MM.1S (cell line): ENCODE measurements at regions not wholly inside any gene's neighbourhood (a gene's known extent, or its start where the extent isn't known, plus 50 kb on each side); places are given as distances from the start of the nearest gene placed in this dataset.

Experiments used
- DNase-seq: peaks from one replicate; pipeline ENCODE4 v3.0.0-alpha.2; 2015
- H2AFZ ChIP-seq: fragments of 300-600 bp; sonication (generic); 2 replicates; pipeline ENCODE4 v1.6.0; 2016; ENCODE audit warnings: antibody characterized with exemption, low read length
- H3F3A ChIP-seq: fragments of 300-600 bp; sonication (generic); 2 replicates; pipeline ENCODE4 v1.6.1; 2016; ENCODE audit warnings: mild to moderate bottlenecking, antibody characterized with exemption, low read length, moderate library complexity, mixed read lengths; ENCODE audit not compliant: insufficient read depth
- H3K27ac ChIP-seq: fragments of 300-600 bp; sonication (generic); 2 replicates; pipeline ENCODE4 v1.5.1; 2016; ENCODE audit warnings: mild to moderate bottlenecking, low read length
- H3K27me3 ChIP-seq: fragments of 300-600 bp; sonication (generic); replicated peaks from 2 replicates; pipeline ENCODE4 v1.6.0; 2016; ENCODE audit warnings: low read length; ENCODE audit not compliant: insufficient read depth
- H3K36me3 ChIP-seq: fragments of 300-600 bp; sonication (generic); replicated peaks from 2 replicates; pipeline ENCODE4 v1.6.1; 2016; ENCODE audit warnings: mild to moderate bottlenecking, low read length, mixed read lengths; ENCODE audit not compliant: insufficient read depth
- H3K4me1 ChIP-seq: fragments of 300-600 bp; sonication (generic); 2 replicates; pipeline ENCODE4 v1.6.1; 2016; ENCODE audit warnings: low read length, mixed read lengths
- H3K4me2 ChIP-seq: fragments of 300-600 bp; sonication (generic); 2 replicates; pipeline ENCODE4 v1.6.0; 2016; ENCODE audit warnings: low read depth, low read length
- H3K4me3 ChIP-seq: fragments of 300-600 bp; sonication (generic); 2 replicates; pipeline ENCODE4 v1.5.1; 2016; ENCODE audit warnings: low read length, mixed read lengths
- H3K79me2 ChIP-seq: fragments of 300-600 bp; sonication (generic); 2 replicates; pipeline ENCODE4 v1.6.1; 2016; ENCODE audit warnings: mixed run types, low read length, mixed read lengths
- H3K9ac ChIP-seq: fragments of 300-600 bp; sonication (generic); 2 replicates; pipeline ENCODE4 v1.6.1; 2016; ENCODE audit warnings: low read length, mixed read lengths
- H3K9me2 ChIP-seq: fragments of 300-600 bp; sonication (generic); replicated peaks from 2 replicates; pipeline ENCODE4 v1.6.1; 2016; ENCODE audit warnings: mild to moderate bottlenecking, low read length, mixed read lengths; ENCODE audit not compliant: insufficient read depth
- H3K9me3 ChIP-seq: fragments of 300-600 bp; sonication (generic); replicated peaks from 2 replicates; pipeline ENCODE4 v1.6.1; 2016; ENCODE audit warnings: mild to moderate bottlenecking, low read length, mixed read lengths; ENCODE audit not compliant: insufficient read depth
- H4K20me1 ChIP-seq: fragments of 300-600 bp; sonication (generic); 2 replicates; pipeline ENCODE4 v1.6.1; 2016; ENCODE audit warnings: mild to moderate bottlenecking, low read length, moderate library complexity, mixed read lengths; ENCODE audit not compliant: insufficient read depth
- EZH2 ChIP-seq: fragments of 300-600 bp; sonication (generic); optimal IDR thresholded peaks from 2 replicates; pipeline ENCODE3; 2017; ENCODE audit warnings: low read depth, mild to moderate bottlenecking, antibody characterized with exemption, low read length, mixed read lengths
- EZH2phosphoT487 ChIP-seq: fragments of 300-600 bp; sonication (generic); IDR thresholded peaks from 2 replicates; pipeline ENCODE4 v1.6.1; 2018; ENCODE audit warnings: antibody characterized with exemption, low read length
- TF ChIP-seq, protein P1 (sequence below): fragments of 300-600 bp; sonication (generic); IDR thresholded peaks from 2 replicates; pipeline ENCODE4 v1.5.1; 2016; ENCODE audit warnings: antibody characterized with exemption, low read length, mixed read lengths

DNA sequence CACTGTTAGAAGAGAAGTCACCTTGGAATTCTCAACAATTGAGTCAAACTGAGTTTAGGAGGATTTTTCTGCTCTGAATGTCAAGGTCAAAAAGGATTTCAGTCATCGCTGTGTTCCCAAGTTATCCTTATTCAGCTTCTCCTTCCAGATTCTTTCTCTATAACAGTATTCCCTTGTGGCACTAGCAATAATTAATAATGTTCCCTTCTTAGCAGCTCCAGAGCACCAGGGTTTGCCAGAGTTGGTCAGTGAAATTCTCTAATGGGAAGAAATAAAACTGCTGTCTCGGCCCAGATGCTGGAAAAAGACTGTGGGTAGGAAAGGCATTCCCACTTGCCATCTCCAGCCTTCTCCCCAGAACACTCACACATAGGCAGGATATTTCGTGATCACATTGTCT lies 836.0 kb upstream of the PIK3C3 start:
- Histone ChIP-seq H3K27me3 (no peaks in the 10 kb centered on the region), H3K9ac (no peak overlapping the region), H4K20me1 (no peaks in the 10 kb centered on the region), H3K36me3 (no peaks in the 10 kb centered on the region), H2AFZ (no peak overlapping the region), H3F3A (no peaks in the 10 kb centered on the region), H3K9me3 (no peaks in the 10 kb centered on the region), H3K79me2 (no peaks in the 10 kb centered on the region), H3K4me3 (no peak overlapping the region), H3K4me1 (no peaks in the 10 kb centered on the region), H3K9me2 (no peaks in the 10 kb centered on the region), H3K27ac (no peak overlapping the region), H3K4me2 (no peak overlapping the region)
- TF ChIP-seq EZH2, result no peak
- TF ChIP-seq, protein P1, sequence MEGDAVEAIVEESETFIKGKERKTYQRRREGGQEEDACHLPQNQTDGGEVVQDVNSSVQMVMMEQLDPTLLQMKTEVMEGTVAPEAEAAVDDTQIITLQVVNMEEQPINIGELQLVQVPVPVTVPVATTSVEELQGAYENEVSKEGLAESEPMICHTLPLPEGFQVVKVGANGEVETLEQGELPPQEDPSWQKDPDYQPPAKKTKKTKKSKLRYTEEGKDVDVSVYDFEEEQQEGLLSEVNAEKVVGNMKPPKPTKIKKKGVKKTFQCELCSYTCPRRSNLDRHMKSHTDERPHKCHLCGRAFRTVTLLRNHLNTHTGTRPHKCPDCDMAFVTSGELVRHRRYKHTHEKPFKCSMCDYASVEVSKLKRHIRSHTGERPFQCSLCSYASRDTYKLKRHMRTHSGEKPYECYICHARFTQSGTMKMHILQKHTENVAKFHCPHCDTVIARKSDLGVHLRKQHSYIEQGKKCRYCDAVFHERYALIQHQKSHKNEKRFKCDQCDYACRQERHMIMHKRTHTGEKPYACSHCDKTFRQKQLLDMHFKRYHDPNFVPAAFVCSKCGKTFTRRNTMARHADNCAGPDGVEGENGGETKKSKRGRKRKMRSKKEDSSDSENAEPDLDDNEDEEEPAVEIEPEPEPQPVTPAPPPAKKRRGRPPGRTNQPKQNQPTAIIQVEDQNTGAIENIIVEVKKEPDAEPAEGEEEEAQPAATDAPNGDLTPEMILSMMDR, result no peak
- no peak for TF ChIP-seq EZH2phosphoT487
- DNase-seq, result no peak

DNA sequence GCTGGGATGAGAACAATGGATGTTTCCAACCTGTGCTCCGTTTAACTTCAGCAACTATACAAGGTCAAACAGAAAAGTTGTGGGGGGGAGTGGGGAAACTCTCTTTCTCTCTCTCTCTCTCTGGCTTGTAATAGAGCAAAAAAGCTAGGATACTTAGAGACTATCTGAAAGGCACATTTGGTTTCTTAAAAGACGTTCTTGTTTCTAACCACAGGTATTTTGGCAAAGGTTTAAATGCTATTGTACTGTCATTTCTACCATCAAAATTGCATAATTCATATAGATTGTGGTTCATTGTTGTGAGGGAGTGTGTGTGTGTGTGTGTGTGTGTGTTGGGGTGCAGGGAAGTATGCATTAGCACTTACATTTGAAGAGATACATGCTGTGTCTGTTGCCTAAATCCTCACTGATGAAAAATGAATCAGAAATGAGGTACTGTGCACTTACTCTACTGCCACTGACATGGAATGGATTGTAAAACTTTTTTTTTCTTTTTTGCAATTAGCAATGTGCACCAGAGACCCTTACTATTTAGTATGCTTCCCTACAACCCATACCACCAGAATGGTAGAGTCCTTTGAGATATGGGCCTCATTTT lies 841.0 kb upstream of the PIK3C3 start:
- Histone ChIP-seq H3K27ac (no peak overlapping the region), H3K9me3 (no peaks in the 10 kb centered on the region), H3K9ac (no peak overlapping the region), H3K9me2 (no peaks in the 10 kb centered on the region), H3K4me1 (no peaks in the 10 kb centered on the region), H2AFZ (no peak overlapping the region), H3K4me3 (no peak overlapping the region), H4K20me1 (no peaks in the 10 kb centered on the region), H3K27me3 (no peaks in the 10 kb centered on the region), H3K79me2 (no peaks in the 10 kb centered on the region), H3K4me2 (no peak overlapping the region), H3K36me3 (no peaks in the 10 kb centered on the region), H3F3A (no peaks in the 10 kb centered on the region)
- TF ChIP-seq EZH2 (no peak), EZH2phosphoT487 (no peak)
- TF ChIP-seq, protein P1, result no peak
- no peak for DNase-seq

DNA sequence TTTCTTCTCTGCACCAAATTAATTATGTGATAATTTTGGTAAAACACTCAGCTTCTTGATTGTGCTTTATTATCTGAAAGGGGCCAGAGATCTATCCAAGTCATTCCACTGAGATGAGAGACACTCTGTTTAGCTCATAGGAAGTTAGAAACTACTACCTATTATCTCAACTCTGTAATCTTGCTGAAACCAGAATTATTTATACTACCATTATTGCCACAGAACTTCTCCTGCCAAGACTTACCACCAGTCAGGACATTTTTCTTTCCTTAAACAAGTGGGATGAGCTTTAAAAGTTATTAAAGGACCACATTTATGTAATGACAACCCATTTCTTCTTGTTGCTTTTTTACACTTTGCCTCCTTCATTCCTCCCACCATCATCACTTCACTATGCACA lies 855.6 kb upstream of the PIK3C3 start:
- Histone ChIP-seq H3K27ac (no peak overlapping the region), H3K9me3 (no peaks in the 10 kb centered on the region), H3K27me3 (no peaks in the 10 kb centered on the region), H3K9ac (no peak overlapping the region), H3K4me3 (no peak overlapping the region), H3K36me3 (no peaks in the 10 kb centered on the region), H4K20me1 (no peaks in the 10 kb centered on the region), H3K4me2 (no peak overlapping the region), H2AFZ (no peak overlapping the region), H3F3A (no peaks in the 10 kb centered on the region), H3K4me1 (no peaks in the 10 kb centered on the region), H3K79me2 (no peaks in the 10 kb centered on the region), H3K9me2 (no peaks in the 10 kb centered on the region)
- TF ChIP-seq EZH2, result no peak
- TF ChIP-seq EZH2phosphoT487, result no peak
- TF ChIP-seq, protein P1, result no peak
- no peak for DNase-seq
